BE2C (cell line): ENCODE measurements at regions not wholly inside any gene's neighbourhood (a gene's known extent, or its start where the extent isn't known, plus 50 kb on each side); places are given as distances from the start of the nearest gene placed in this dataset.
"Not testable (repeated sequence)": the region's sequence is repeated elsewhere in the genome, so short reads cannot be mapped to it uniquely, and the experiment has no call there.

Source experiments
- DNase-seq: peaks from one replicate; pipeline ENCODE4 v3.0.0-alpha.2; 2020
- H3K27me3 ChIP-seq: fragments of 250-450 bp; sonication (Bioruptor Pico); 2 replicates; pipeline ENCODE4 v1.5.1; 2020; ENCODE audit warnings: mild to moderate bottlenecking
- H3K36me3 ChIP-seq: fragments of 250-450 bp; sonication (Bioruptor Pico); 2 replicates; pipeline ENCODE4 v1.5.1; 2020; ENCODE audit warnings: mild to moderate bottlenecking
- H3K4me1 ChIP-seq: fragments of 250-450 bp; sonication (Bioruptor Pico); 2 replicates; pipeline ENCODE4 v1.5.1; 2020
- H3K4me3 ChIP-seq: 2 replicates; pipeline ENCODE4 v1.5.1; 2011; ENCODE audit warnings: low read depth, low read length
- H3K9me3 ChIP-seq: fragments of 250-450 bp; sonication (Bioruptor Pico); 2 replicates; pipeline ENCODE4 v1.5.1; 2020
- TF ChIP-seq, protein P1 (sequence below): IDR thresholded peaks from 2 replicates; pipeline ENCODE4 v1.5.1; 2012; ENCODE audit warnings: mild to moderate bottlenecking, low read depth, low read length

- Histone ChIP-seq H3K4me3 (no peak overlapping the region), H3K36me3 (no peaks in the 10 kb centered on the region), H3K27me3 (no peaks in the 10 kb centered on the region), H3K9me3 (no peaks in the 10 kb centered on the region), H3K4me1 (no peaks in the 10 kb centered on the region)
- no peak for DNase-seq
- TF ChIP-seq, protein P1, sequence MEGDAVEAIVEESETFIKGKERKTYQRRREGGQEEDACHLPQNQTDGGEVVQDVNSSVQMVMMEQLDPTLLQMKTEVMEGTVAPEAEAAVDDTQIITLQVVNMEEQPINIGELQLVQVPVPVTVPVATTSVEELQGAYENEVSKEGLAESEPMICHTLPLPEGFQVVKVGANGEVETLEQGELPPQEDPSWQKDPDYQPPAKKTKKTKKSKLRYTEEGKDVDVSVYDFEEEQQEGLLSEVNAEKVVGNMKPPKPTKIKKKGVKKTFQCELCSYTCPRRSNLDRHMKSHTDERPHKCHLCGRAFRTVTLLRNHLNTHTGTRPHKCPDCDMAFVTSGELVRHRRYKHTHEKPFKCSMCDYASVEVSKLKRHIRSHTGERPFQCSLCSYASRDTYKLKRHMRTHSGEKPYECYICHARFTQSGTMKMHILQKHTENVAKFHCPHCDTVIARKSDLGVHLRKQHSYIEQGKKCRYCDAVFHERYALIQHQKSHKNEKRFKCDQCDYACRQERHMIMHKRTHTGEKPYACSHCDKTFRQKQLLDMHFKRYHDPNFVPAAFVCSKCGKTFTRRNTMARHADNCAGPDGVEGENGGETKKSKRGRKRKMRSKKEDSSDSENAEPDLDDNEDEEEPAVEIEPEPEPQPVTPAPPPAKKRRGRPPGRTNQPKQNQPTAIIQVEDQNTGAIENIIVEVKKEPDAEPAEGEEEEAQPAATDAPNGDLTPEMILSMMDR = no peak
These were observed 472.9 kb upstream of the ZNF337 start for GRCh38 chr20:26169506-26169905.

DNA sequence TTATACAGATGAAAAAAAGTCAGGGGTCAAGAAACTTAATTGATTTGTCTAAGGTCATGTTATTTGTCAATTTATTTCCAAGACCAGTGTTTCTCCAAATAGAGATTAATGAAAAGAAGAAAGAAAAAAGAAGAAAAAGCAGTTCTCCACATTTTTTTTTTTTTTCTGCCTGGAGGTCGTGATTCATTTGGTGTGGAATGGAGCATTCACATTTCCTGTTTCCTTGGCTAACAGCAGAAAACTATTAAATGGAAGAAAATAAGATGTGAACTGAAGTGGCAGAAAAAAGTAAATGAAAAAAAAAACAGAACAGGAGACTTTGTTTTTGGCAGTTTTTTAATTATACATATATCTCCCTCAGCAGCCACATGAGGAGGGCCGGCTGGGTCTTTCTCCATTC lies 470.8 kb upstream of the ZNF337 start:
- Histone ChIP-seq H3K36me3 (no peaks in the 10 kb centered on the region), H3K4me3 (no peak overlapping the region), H3K9me3 (no peaks in the 10 kb centered on the region), H3K27me3 (no peaks in the 10 kb centered on the region), H3K4me1 (no peaks in the 10 kb centered on the region)
- DNase-seq = no peak
- TF ChIP-seq, protein P1 = no peak

GRCh38 chr20:26163890-26164289 lies 467.2 kb upstream of the ZNF337 start:
- H3K4me3 ChIP-seq = no peak overlapping the region
- no peaks in the 10 kb centered on the region for H3K4me1 ChIP-seq
- no peak for DNase-seq
- no peaks in the 10 kb centered on the region for H3K27me3 ChIP-seq
- H3K36me3 ChIP-seq = no peaks in the 10 kb centered on the region
- TF ChIP-seq, protein P1 = no peak
- H3K9me3 ChIP-seq = no peaks in the 10 kb centered on the region

- H3K27me3 ChIP-seq, H3K4me1 ChIP-seq, H3K4me3 ChIP-seq: not testable (repeated sequence)
These were observed 466.5 kb upstream of the ZNF337 start for GRCh38 chr20:26163151-26163550.

GRCh38 chr20:26161741-26162140 lies 465.1 kb upstream of the ZNF337 start:
- H3K9me3 ChIP-seq, H3K36me3 ChIP-seq: not testable (repeated sequence)

More at GRCh38 chr20:26163151-26163550, 466.5 kb upstream of the ZNF337 start:
- H3K9me3 ChIP-seq, H3K36me3 ChIP-seq, DNase-seq: not testable (repeated sequence)

DNA sequence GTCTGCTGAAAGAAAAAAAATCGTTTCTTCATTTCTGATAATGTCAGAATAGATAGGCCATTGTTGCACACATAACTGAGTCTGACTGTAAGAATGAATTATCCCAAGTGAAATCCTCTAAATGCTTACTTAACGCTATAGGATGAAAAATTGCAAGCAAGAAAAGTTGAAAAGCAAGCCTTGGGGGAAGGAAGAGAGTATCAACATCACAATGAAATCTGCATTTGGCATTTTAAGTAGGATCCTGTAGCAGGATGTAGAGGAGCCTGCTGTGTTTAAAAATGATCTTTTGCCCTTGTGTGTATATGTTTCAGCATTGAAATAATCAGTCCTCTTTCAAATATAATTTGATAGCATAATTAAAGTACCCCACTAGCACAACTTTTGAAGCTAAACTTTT lies 464.3 kb upstream of the ZNF337 start:
- not testable (repeated sequence) for DNase-seq, H3K36me3 ChIP-seq, H3K9me3 ChIP-seq, H3K27me3 ChIP-seq, H3K4me3 ChIP-seq, H3K4me1 ChIP-seq

More at GRCh38 chr20:26161741-26162140, 465.1 kb upstream of the ZNF337 start:
- H3K27me3 ChIP-seq, H3K4me1 ChIP-seq, H3K4me3 ChIP-seq, DNase-seq: not testable (repeated sequence)

- TF ChIP-seq, protein P1 = no peak
- no peak for DNase-seq
- H3K36me3 ChIP-seq = no peaks in the 10 kb centered on the region
- no peaks in the 10 kb centered on the region for H3K9me3 ChIP-seq
- no peaks in the 10 kb centered on the region for H3K27me3 ChIP-seq
- H3K4me3 ChIP-seq = no peak overlapping the region
- no peaks in the 10 kb centered on the region for H3K4me1 ChIP-seq
These were observed 457.6 kb upstream of the ZNF337 start for GRCh38 chr20:26154224-26154623.
